Upper lobe of left lung (tissue), 6 donors: ENCODE measurements at regions not wholly inside any gene's neighbourhood (a gene's known extent, or its start where the extent isn't known, plus 50 kb on each side); places are given as distances from the start of the nearest gene placed in this dataset.
"Not testable (repeated sequence)": the region's sequence is repeated elsewhere in the genome, so short reads cannot be mapped to it uniquely, and the experiment has no call there.

Experiments used
- ATAC-seq, 2 donors: fragments of 200-7000 bp; cut with Tn5 transposase; one replicate each; pipeline ENCODE4 v1.9.1; 2022; ENCODE audit warnings: mild to moderate bottlenecking in 2 of 2, moderate library complexity in 2 of 2; ENCODE audit not compliant: low FRiP score in 2 of 2
- DNase-seq, 2 donors: peaks; one replicate each; pipeline ENCODE4 v3.0.0-alpha.2; 2019 to 2020
- H3K27ac ChIP-seq, 4 donors: fragments of 200-600 bp; sonication (generic); one replicate each; pipeline ENCODE4 v1.5.1; 2016 to 2019
- H3K27me3 ChIP-seq, 4 donors: fragments of 200-600 bp; sonication (generic); one replicate each; pipeline ENCODE4 v1.5.1; 2017 to 2019
- H3K36me3 ChIP-seq, 4 donors: fragments of 200-600 bp; sonication (generic); one replicate each; pipeline ENCODE4 v1.5.1; 2016 to 2019
- H3K4me1 ChIP-seq, 4 donors: fragments of 200-600 bp; sonication (generic); one replicate each; pipeline ENCODE4 v1.5.1; 2018 to 2019
- H3K4me3 ChIP-seq, 4 donors: fragments of 200-600 bp; sonication (generic); one replicate each; pipeline ENCODE4 v1.5.1; 2017 to 2019; ENCODE audit warnings: mild to moderate bottlenecking in 2 of 4, moderate library complexity in 1 of 4
- H3K9me3 ChIP-seq, 4 donors: fragments of 200-600 bp; sonication (generic); one replicate each; pipeline ENCODE4 v1.5.1; 2018 to 2019
- CTCF ChIP-seq, 6 experiments: fragments of 450-650 bp in 4 of 6; fragments of 200-600 bp in 2 of 6; sonication (generic) in 2 of 6; IDR thresholded peaks; one replicate each; pipeline ENCODE4 v1.5.1; 2016 to 2019; ENCODE audit warnings: antibody characterized with exemption in 6 of 6
- EP300 ChIP-seq, 4 donors: sonication (generic); formaldehyde crosslinking; IDR thresholded peaks; one replicate each; pipeline ENCODE4 v1.5.1; 2017; ENCODE audit warnings: antibody characterized with exemption in 4 of 4, control low read depth in 2 of 4
- POLR2A ChIP-seq, 4 donors: fragments of 450-650 bp; IDR thresholded peaks; one replicate each; pipeline ENCODE4 v1.5.1; 2016 to 2017; ENCODE audit warnings: antibody characterized with exemption in 4 of 4, mild to moderate bottlenecking in 2 of 4
- POLR2AphosphoS5 ChIP-seq, 2 donors: sonication (generic); formaldehyde crosslinking; IDR thresholded peaks; one replicate each; pipeline ENCODE4 v1.5.1; 2017; ENCODE audit warnings: antibody characterized with exemption in 2 of 2
- WGBS, 2 donors: methylation state at CpG; one replicate each; pipeline ENCODE4 v1.1.5; 2017 to 2018; 5-methylcytosine and 5-hydroxymethylcytosine counted together
- donor health status: DM: no; HTN: no; CAD: no; lungs with moderate emphysema.
- donor health status: DM: no; HTN: yes; CAD: no; lungs with severe emphysema.

DNA sequence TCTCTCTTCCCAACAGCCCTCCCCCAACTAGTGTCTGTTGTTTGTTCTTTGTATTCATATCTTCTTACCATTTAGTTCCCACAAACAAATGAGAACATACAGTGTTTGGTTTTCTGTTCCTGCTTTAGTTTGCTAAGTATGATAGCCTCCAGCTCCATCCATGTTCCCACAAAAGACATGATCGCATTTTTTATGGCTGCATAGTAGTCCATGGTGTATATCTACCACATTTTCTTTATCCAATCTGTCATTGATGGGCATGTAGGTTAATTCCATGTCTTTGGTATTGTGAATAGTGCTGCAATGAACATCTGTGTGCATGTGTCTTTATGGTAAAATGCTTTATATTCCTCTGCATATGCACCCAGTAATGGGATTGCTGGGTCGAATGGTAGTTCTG lies 283.9 kb upstream of the FGF13 start:
- ATAC-seq = no peak
- no peak for TF ChIP-seq EP300 (IDR thresholded peaks at IDR 0.05)
- no peak for TF ChIP-seq POLR2A (IDR thresholded peaks at IDR 0.05)
- TF ChIP-seq POLR2AphosphoS5 (IDR thresholded peaks at IDR 0.05) = no peak
- no peak for TF ChIP-seq CTCF (IDR thresholded peaks at IDR 0.05)
- H3K4me1 ChIP-seq = no peaks in the 10 kb centered on the region
- no peak overlapping the region for H3K4me3 ChIP-seq
- no peaks in the 10 kb centered on the region for H3K9me3 ChIP-seq
- DNase-seq = no peak
- H3K36me3 ChIP-seq = no peaks in the 10 kb centered on the region
- no peaks in the 10 kb centered on the region for H3K27me3 ChIP-seq
- no peak overlapping the region for H3K27ac ChIP-seq
- WGBS, 2 donors = 60 to 82% methylated on average over 2 of the region's 2 CpGs

GRCh38 chrX:138990425-138990824 lies 278.9 kb upstream of the FGF13 start:
- not testable (repeated sequence) for DNase-seq, H3K4me3 ChIP-seq, H3K36me3 ChIP-seq, H3K9me3 ChIP-seq, H3K27me3 ChIP-seq, H3K4me1 ChIP-seq, ATAC-seq, H3K27ac ChIP-seq
- WGBS, 2 donors = 73 to 89% methylated on average over 8 of the region's 8 CpGs

DNA sequence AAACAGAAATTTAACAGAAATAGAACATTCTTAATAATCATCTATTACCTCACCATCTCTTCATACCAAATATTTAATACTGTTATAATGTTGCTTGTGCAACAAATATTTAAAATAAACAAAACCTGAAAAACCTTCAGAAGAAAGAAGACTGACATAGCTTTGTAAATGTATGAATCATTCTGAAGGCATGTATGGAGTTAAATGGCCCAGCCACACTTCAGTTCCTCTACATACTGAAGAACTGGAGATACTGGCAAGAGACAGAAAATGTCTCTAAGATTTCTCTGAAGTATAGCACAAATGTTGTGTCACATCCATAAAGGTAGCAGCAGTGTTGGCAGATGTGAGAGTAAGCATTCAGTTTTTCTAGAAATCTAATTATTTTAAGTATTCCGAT lies 275.3 kb upstream of the FGF13 start:
- DNase-seq = no peak
- no peak overlapping the region for H3K4me3 ChIP-seq
- WGBS, 2 donors = 85 to 89% methylated on average over 1 of the region's 1 CpG
- TF ChIP-seq EP300 (IDR thresholded peaks at IDR 0.05) = no peak
- no peak for TF ChIP-seq POLR2AphosphoS5 (IDR thresholded peaks at IDR 0.05)
- no peak for TF ChIP-seq POLR2A (IDR thresholded peaks at IDR 0.05)
- no peak for TF ChIP-seq CTCF (IDR thresholded peaks at IDR 0.05)
- no peaks in the 10 kb centered on the region for H3K9me3 ChIP-seq
- H3K27ac ChIP-seq = no peak overlapping the region
- H3K36me3 ChIP-seq = no peaks in the 10 kb centered on the region
- no peaks in the 10 kb centered on the region for H3K27me3 ChIP-seq
- H3K4me1 ChIP-seq = no peaks in the 10 kb centered on the region
- ATAC-seq = no peak

DNA sequence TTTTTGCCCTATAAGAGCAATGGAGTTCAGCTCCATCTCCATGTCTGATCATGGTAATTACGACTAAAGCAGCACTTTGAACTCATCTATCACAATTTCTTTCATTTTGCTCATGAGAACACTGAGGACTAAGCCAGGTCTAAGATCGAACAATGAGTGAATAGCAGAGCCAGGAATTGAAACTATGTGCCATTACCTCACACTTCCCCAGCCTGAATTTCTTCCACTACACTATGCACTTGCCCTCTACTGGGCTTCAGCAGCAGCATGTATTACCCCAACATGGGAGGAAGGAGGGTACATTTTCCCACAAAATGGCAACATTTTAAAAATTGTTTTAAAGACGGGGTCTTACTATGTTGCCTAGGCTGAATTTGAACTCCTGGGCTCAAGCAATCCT lies 274.7 kb upstream of the FGF13 start:
- TF ChIP-seq POLR2AphosphoS5 (IDR thresholded peaks at IDR 0.05) (no peak), POLR2A (IDR thresholded peaks at IDR 0.05) (no peak), CTCF (IDR thresholded peaks at IDR 0.05) (no peak), EP300 (IDR thresholded peaks at IDR 0.05) (no peak)
- ATAC-seq = no peak
- 58 to 82% methylated on average over 3 of the region's 3 CpGs for WGBS, 2 donors

GRCh38 chrX:138982365-138982764 lies 270.8 kb upstream of the FGF13 start:
- Histone ChIP-seq H3K4me3 (no peak overlapping the region), H3K4me1 (no peaks in the 10 kb centered on the region), H3K27me3 (no peaks in the 10 kb centered on the region), H3K9me3 (no peaks in the 10 kb centered on the region), H3K36me3 (no peaks in the 10 kb centered on the region), H3K27ac (no peak overlapping the region)
- DNase-seq = no peak
- WGBS, 2 donors = 49 to 73% methylated on average over 4 of the region's 4 CpGs
- TF ChIP-seq CTCF (IDR thresholded peaks at IDR 0.05) (no peak), POLR2A (IDR thresholded peaks at IDR 0.05) (no peak), POLR2AphosphoS5 (IDR thresholded peaks at IDR 0.05) (no peak), EP300 (IDR thresholded peaks at IDR 0.05) (no peak)
- no peak for ATAC-seq

More for the DNA sequence above, 274.7 kb upstream of the FGF13 start:
- no peak overlapping the region for H3K4me3 ChIP-seq
- no peaks in the 10 kb centered on the region for H3K4me1 ChIP-seq
- H3K9me3 ChIP-seq = no peaks in the 10 kb centered on the region
- no peak for DNase-seq
- H3K27me3 ChIP-seq = no peaks in the 10 kb centered on the region
- no peak overlapping the region for H3K27ac ChIP-seq
- H3K36me3 ChIP-seq = no peaks in the 10 kb centered on the region
